DMS153 (cell line): ENCODE measurements at regions not wholly inside any gene's neighbourhood (a gene's known extent, or its start where the extent isn't known, plus 50 kb on each side); places are given as distances from the start of the nearest gene placed in this dataset.
"Not testable (repeated sequence)": the region's sequence is repeated elsewhere in the genome, so short reads cannot be mapped to it uniquely, and the experiment has no call there.

Experiments
- DNase-seq: peaks from one replicate; lab custom pipeline; 2025; lab: John Stamatoyannopoulos, UW

DNA sequence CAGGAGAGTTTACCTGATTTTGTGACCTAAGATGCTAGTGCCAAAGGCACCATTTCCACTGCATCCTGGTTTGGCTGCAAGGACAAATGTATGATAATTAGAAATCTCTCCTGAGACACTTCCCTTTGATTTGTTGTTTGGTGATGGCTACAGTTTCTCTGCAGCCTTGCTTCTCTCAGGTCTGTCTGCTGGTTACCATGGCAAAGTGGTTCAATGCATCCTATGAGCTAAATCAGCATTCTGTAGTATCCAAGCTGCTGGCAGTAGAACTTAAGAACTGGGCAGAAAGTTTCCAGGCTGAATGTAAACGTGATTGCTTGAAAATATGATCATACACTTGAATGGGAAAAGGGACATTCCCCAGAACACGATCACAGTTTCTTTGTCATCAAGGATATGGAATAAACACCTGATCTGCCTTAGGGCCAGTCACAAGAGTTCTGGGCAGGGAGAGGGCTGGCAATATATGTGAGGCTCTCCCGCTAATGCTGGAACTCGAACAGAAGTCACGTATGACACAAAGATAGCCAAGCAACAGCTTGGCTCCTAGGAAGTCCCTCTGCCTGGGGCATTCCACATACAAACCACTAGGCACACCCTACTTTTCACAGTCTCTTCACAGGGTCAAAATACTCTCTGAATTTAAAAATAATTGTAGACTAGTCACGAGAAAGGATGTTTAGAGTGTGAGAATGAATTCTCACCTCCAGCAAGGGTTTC, 138.1 kb upstream of the GRAMD2B start:
- no peak for DNase-seq

DNA sequence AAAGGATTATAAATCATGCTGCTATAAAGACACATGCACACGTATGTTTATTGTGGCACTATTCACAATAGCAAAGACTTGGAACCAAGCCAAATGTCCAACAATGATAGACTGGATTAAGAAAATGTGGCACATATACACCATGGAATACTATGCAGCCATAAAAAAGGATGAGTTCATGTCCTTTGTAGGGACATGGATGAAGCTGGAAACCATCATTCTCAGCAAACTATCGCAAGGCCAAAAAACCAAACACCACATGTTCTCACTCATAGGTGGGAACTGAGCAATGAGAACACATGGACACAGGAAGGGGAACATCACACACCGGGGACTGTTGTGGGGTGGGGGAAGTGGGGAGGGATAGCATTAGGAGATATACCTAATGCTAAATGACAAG, 127.1 kb upstream of the GRAMD2B start:
- DNase-seq, result not testable (repeated sequence)

- DNase-seq, result no peak
These were observed 122.9 kb upstream of the GRAMD2B start for GRCh38 chr5:126300293-126300692.

- DNase-seq, result no peak
These were observed 122.2 kb upstream of the GRAMD2B start for GRCh38 chr5:126301056-126301455.

DNA sequence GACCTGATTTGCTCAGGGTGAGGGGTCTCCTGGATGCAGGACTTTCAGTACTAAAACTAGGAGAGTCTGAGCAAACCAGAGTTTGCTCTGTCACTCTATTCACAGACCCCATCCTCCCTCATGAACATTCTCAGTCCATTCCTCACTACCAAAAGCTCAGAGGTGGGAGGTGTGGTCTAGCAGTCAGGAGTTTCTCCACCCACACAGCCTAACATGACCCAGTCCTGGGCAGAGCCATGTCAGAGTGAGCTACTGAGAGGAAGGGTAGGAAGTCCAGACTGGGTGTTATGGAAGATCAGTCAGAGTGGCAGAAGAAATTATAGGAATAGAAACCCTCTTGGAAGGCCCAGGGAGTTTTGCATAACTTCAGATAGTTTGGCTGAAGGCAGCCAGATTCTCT, 113.3 kb upstream of the GRAMD2B start:
- DNase-seq, result no peak

DNA sequence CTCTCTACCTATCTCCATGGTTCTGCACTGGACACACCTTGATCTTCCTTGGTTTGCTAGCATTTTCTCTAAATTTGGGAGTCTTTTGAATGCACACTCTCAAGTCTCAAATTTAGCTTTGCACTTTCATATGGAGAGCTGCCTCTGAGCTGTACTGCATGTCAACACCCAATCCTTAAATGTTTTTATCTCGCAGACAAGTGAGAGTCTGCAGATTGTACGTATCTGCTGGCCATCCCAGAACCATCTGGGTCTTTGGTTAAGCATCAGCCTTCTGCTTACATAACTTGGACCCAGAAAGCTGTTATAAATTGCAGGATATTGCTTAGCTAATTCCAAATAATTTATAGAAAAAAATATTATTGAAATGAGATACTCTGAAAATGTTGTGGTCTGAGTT, 111.4 kb upstream of the GRAMD2B start:
- no peak for DNase-seq

DNA sequence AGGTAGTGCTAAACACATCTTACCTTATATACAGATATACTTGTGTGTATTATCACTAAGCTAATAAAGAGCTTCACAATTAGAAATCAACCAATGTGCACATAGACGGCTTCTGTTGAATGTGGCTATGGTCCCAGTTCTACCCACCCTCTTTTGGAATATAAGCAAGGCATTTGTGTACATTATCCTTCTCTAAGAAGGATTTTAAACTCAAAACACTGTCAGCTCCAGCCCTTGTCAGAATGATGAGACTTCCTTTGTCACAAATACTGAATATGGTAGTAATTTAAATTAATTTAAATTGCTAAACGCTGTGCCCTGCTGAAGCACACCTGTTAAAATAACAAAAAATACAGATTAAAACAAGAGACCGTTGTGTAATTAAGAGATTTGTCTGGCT, 107.9 kb upstream of the GRAMD2B start:
- no peak for DNase-seq

- DNase-seq, result no peak
These were observed 90.9 kb upstream of the GRAMD2B start for GRCh38 chr5:126332326-126332725.

DNA sequence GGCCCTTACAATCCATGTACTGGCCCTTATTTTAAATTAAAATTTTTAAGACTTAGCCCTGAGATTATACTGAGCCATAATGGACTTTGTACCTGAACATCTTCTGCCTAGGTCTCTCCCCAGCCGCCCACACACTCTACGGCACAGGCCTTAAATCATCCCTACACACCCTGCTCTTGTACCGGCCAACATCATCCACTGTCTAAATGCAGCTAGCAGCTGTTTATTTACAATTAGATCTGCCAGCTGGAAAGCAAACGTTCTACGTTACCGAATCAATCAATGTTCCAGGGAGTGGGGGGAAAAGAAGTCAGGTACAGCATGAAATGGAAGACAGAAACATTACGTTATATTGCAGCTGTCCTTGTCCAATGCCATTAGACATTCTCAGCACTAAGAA, 88.4 kb upstream of the GRAMD2B start:
- DNase-seq, result peak; percentile 16

DNA sequence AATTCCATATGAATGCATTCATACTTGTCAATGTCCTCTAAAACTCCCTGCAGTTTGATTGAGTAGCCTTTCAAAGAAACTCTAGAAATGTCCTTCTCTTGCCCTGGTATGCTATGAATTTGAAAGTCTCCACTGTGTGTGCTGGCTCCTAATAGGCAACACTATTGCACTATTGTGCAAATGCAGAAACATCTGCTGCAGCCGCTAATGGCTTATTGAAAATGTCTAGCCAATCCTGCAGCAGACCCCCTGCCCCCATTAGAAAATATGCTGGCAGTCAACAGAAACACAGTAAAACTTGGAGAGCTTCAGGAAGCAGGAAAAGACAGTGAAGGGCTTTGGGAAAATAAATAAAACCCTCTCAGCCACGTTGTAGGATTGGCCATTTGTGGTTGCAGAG, 87.3 kb upstream of the GRAMD2B start:
- DNase-seq, result peak; percentile 19

DNA sequence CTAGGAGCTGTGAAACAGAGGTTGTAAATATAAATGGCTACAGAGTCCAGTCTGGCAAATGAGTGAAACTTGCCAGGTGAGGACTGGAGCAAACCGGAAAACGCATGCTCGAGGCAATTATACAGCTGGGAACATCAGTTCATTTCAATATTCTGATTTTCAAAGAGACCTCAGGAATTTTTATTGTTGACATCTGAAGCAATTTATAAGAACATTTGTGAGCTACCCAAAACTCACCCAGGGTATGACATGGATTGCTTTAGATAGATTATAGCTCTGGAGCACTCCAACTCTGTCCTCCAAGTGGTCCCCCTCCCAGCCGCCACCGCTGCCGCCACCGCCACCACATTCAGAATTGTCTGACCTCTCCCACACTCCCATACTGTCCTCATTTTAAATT, 84.6 kb upstream of the GRAMD2B start:
- DNase-seq, result no peak

DNA sequence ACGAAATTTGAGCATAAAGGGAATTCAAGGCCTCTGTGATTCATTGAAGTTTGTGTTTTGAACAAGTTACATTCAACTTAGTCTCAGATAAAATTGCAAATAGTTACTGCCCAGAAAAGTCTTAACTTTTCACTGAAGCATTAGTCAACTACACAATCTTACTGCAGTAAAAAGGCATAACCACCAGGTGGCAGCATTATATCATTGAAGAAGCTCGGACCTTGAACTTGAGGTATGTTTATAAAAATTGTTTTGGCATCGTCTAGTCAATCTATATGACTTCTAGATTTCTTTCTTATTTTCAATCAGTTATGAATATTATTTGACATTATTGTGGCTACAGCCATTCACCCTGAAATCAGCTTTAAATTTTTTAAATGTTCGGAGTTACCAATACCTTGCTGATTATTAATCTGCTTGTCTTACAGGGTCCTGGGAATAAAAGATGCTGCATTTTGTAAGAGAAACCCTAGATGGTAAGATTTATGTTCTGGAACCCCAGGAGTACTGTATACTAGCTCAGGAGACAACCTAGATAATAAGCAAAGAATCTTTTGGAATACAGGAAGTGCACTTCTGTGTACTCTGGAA, 83.9 kb upstream of the GRAMD2B start:
- DNase-seq, result no peak

DNA sequence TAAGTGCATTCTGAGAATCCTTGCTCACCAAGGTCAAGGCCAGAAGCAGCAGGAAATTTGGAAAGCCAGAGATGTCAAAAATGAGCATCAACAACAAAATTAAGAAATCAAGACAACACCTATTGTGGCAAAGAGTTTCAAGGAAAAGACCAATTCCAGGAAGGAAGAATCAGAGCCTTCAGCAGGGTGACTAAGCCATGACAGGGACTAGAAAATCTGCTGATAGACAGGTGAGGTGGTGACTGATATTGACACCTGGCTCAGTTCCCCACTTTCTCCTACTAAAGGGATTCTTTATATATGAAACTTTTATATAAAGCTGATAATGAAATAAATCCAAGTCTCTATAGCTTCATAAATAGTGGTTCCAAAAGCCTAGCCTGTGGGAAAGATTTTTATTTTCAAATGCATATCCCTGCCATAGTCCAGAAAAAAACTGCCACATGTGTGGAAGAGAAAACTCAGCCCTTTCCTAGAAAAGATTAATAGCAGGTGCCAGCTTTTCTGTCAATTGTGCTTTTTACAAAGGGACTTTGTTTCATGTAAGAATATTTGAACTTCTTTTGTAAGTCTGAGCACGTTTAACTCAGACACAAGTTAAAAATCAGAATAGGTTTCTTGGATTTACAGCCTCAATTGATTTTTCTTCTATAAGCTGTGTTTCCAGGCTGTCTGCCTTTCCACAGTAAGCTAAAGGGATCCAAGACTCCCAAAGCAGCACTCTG, 81.1 kb upstream of the GRAMD2B start:
- DNase-seq, result no peak

GRCh38 chr5:126348855-126349635, 74.2 kb upstream of the GRAMD2B start:
- DNase-seq, result no peak

DNA sequence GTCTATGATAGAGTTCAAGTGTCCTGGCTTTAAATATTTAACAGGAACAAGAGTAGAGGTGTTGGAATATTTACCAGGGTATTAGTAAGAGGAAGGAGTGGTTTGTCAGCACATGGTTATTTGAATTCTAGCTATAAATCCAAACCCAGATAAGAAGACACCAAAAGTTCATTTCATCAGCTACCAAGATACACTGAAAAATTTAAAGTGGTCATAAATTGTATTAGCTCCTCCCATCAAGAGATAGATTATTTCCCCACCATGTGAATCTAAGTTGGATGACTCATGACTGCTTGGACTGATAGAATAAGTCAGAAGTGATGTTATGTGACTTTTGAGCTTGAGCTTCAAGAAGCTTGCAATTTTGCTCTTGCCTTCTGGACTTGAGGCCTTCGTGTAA, 72.1 kb upstream of the GRAMD2B start:
- no peak for DNase-seq

DNA sequence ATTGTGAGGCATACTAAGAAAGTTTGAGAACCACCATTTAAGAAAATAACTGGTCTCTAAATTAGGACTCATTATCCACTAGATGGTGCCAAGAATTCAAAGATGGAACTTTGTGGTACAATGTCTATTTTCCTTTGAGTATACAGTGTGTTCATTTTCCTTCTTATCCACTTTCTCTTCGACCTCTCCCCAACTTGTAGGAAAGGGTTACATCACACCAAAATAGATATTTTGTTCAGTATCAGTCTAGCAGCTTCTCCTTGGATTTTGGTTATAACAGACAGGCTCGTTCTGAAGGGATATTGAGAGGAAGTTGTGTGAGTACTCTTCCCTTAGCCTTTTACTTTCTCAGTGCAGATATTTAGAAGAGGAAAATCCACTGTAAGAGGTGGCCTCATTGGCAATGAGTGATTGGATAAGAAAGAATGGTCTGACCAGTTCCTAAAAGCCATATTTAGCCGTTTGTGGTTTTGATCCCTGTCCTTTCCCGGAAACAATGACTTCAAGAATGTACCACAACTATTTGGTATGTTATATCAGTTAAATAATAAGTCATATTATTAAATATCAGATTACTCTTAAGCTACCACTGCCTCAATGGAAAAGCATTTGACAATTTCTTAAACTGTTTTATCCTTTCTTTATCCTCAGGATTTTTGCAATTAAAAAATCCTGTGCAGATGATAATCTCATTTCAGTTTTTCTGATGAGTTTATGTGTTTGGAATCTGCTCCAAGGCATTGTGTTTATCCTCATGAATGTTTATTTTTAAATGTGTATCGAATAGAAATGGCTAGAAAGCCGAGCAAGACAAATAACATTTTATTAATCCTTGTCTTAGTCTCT, 69.0 kb upstream of the GRAMD2B start:
- peak; percentile 23 for DNase-seq

DNA sequence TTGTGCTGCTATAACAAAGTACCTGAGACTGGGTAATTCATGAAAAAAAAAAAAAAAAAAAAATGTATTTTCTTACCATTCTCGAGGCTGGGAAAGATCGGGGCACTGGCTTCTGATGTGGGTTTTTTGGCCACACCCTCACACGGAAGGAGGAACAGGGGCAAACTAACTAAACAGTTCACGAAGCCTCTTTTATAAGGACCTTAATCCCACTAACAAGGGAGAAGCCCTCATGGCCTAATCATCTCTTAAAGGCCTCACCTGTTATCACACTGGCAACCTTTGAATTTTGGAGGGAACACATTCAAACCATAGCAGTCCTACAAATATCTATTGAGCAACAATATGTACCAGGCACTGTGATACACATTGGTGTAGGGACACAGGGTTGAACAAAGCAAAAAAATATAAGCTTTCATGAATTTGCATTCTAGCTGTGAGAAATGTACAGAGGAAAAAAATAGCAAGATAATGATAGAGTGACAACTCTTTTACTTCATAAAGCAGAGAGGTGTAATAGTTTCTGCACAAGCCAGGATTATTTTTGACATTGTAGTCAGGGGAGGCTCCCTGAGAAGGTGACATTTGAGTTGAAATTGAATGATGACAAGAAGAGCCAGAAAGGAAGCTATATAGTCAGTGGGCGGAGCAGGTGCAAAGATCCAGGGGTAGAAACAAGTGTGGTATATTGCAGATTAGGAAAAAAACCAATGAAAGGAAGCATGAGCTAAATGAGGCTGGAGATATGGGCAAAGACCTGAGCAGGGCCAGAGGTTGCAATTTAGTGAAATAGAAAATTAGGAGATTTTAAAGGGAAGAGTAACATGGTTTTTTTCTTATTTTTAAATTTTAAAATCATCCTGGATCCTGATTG, 68.1 kb upstream of the GRAMD2B start:
- no peak for DNase-seq

- no peak for DNase-seq
These were observed 67.3 kb upstream of the GRAMD2B start for GRCh38 chr5:126355940-126356339.

DNA sequence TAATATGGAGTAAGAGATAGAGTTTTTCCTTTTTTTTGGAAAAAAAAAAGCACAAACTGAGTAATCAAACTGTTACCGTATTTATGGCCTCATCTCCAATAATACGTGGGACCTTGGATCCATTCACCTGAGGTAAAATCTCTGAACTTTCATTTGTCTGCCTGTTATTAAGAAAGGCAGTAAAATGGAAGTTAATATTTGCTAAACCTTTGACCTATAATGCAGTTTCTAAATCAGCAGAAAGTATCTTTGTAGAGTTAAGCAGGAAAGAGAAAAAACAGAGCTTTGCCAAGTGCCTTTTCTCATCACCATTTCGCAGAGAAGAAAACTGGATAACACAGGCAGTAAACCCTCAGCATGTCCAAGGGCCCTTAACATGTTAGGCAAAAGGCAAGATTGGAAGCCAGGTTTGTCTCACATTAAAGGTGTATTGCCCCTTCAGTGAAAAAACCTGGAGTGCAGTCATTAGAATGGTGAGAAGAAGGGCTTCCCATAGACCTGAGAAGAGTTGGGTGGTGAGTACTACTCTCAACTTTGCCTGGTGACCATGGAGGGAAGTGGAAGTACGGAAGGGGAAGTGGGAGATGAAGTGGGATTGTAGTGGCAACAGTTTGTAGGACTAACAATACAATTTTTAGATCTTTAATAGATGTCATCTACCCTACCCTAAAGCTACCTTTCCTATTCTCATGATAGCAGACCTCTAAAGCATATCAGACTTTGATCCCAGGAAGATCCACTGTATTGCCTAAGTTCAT, 65.4 kb upstream of the GRAMD2B start:
- DNase-seq, result no peak

GRCh38 chr5:126358525-126358924, 64.7 kb upstream of the GRAMD2B start:
- no peak for DNase-seq
